Panc1 (cell line): ENCODE measurements at regions not wholly inside any gene's neighbourhood (a gene's known extent, or its start where the extent isn't known, plus 50 kb on each side); places are given as distances from the start of the nearest gene placed in this dataset.

Experiments
- CTCF ChIP-seq: fragments of 450-650 bp; IDR thresholded peaks from 2 replicates; pipeline ENCODE4 v1.5.1; 2017; ENCODE audit warnings: mild to moderate bottlenecking
- POLR2AphosphoS5 ChIP-seq: IDR thresholded peaks from 2 replicates; pipeline ENCODE4 v1.6.1; 2012; ENCODE audit warnings: mild to moderate bottlenecking, low read depth, low read length, moderate library complexity
- REST ChIP-seq, 2 experiments: IDR thresholded peaks; 2 replicates each; pipeline ENCODE4 v1.6.1; 2011 to 2012; ENCODE audit warnings: low read depth in 2 of 2, control low read depth in 1 of 2, low read length in 1 of 2, mild to moderate bottlenecking in 1 of 2, moderate library complexity in 1 of 2; ENCODE audit not compliant: insufficient read depth in 1 of 2
- SIN3A ChIP-seq: IDR thresholded peaks from 2 replicates; pipeline ENCODE4 v1.6.1; 2012; ENCODE audit warnings: low read depth, mild to moderate bottlenecking, low read length, moderate library complexity, borderline replicate concordance; ENCODE audit not compliant: insufficient read depth
- TCF7L2 ChIP-seq: IDR thresholded peaks from 2 replicates; pipeline ENCODE4 v1.6.1; 2011; ENCODE audit warnings: mild to moderate bottlenecking, low read depth, low read length, inconsistent platforms

- TF ChIP-seq CTCF = no peak
- TF ChIP-seq REST (IDR thresholded peaks at IDR 0.05; ENCODE audit: insufficient read depth in 1 of 2, low read depth in 2 of 2, low read length in 1 of 2) = no peak
- no peak for TF ChIP-seq POLR2AphosphoS5
- no peak for TF ChIP-seq TCF7L2
- TF ChIP-seq SIN3A = no peak
Measured at GRCh38 chr11:127618721-127619120, 618.2 kb upstream of the KIRREL3 start.
